Ishikawa (cell line): ENCODE measurements at regions not wholly inside any gene's neighbourhood (a gene's known extent, or its start where the extent isn't known, plus 50 kb on each side); places are given as distances from the start of the nearest gene placed in this dataset.

ENCODE experiments used
- CEBPB ChIP-seq: IDR thresholded peaks from 2 replicates; pipeline ENCODE4 v1.6.1; 2012
- CREB1 ChIP-seq: IDR thresholded peaks from 2 replicates; pipeline ENCODE4 v1.6.1; 2012; ENCODE audit warnings: low read depth
- EGR1 ChIP-seq: IDR thresholded peaks from 2 replicates; pipeline ENCODE4 v1.6.1; 2012
- EP300 ChIP-seq: IDR thresholded peaks from 2 replicates; pipeline ENCODE4 v1.6.1; 2012; ENCODE audit warnings: borderline replicate concordance
- FOXM1 ChIP-seq: IDR thresholded peaks from 2 replicates; pipeline ENCODE4 v1.6.1; 2012; ENCODE audit warnings: low read depth, borderline replicate concordance
- MAX ChIP-seq: IDR thresholded peaks from 2 replicates; pipeline ENCODE4 v1.6.1; 2012
- NFIC ChIP-seq: IDR thresholded peaks from 2 replicates; pipeline ENCODE4 v1.6.1; 2012
- RAD21 ChIP-seq: IDR thresholded peaks from 2 replicates; pipeline ENCODE4 v1.6.1; 2012; ENCODE audit warnings: low read depth
- TAF1 ChIP-seq: IDR thresholded peaks from 2 replicates; pipeline ENCODE4 v1.6.1; 2012; ENCODE audit warnings: low read depth, mild to moderate bottlenecking
- TCF12 ChIP-seq: IDR thresholded peaks from 2 replicates; pipeline ENCODE4 v1.6.1; 2012; ENCODE audit warnings: low read depth
- TEAD4 ChIP-seq: IDR thresholded peaks from 2 replicates; pipeline ENCODE4 v1.6.1; 2012
- USF1 ChIP-seq: IDR thresholded peaks from 2 replicates; pipeline ENCODE4 v1.6.1; 2012
- YY1 ChIP-seq: IDR thresholded peaks from 2 replicates; pipeline ENCODE4 v1.6.1; 2012; ENCODE audit warnings: low read depth
- ZBTB7A ChIP-seq: IDR thresholded peaks from 2 replicates; pipeline ENCODE4 v1.6.1; 2012; ENCODE audit warnings: low read depth
- TF ChIP-seq, protein P1 (sequence below): IDR thresholded peaks from 2 replicates; pipeline ENCODE4 v1.6.1; 2012; ENCODE audit warnings: low read depth, mild to moderate bottlenecking

DNA sequence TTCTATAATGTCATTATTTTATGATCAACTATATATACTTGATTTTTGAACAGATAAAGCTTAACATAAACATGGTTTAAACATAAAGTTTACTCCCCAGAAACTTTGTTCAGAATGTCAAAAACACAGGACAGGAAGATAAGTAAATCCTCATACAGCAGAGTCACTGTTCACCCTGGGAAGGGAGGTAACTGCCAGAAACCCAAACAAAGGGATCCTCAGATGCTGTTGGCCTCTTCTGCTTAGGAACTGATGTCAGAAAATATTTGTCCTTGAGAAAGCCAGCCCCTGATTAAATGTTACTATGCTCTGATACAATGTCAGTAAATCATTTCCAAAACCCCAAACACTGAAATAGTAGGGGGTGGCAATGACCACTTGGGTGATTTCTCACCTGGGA is 185.3 kb downstream of the TJP1 start:
- TF ChIP-seq RAD21: no peak
- no peak for TF ChIP-seq EGR1
- TF ChIP-seq ZBTB7A: no peak
- no peak for TF ChIP-seq CREB1
- TF ChIP-seq MAX: no peak
- no peak for TF ChIP-seq USF1
- no peak for TF ChIP-seq TCF12
- TF ChIP-seq NFIC: no peak
- no peak for TF ChIP-seq TEAD4
- TF ChIP-seq, protein P1, sequence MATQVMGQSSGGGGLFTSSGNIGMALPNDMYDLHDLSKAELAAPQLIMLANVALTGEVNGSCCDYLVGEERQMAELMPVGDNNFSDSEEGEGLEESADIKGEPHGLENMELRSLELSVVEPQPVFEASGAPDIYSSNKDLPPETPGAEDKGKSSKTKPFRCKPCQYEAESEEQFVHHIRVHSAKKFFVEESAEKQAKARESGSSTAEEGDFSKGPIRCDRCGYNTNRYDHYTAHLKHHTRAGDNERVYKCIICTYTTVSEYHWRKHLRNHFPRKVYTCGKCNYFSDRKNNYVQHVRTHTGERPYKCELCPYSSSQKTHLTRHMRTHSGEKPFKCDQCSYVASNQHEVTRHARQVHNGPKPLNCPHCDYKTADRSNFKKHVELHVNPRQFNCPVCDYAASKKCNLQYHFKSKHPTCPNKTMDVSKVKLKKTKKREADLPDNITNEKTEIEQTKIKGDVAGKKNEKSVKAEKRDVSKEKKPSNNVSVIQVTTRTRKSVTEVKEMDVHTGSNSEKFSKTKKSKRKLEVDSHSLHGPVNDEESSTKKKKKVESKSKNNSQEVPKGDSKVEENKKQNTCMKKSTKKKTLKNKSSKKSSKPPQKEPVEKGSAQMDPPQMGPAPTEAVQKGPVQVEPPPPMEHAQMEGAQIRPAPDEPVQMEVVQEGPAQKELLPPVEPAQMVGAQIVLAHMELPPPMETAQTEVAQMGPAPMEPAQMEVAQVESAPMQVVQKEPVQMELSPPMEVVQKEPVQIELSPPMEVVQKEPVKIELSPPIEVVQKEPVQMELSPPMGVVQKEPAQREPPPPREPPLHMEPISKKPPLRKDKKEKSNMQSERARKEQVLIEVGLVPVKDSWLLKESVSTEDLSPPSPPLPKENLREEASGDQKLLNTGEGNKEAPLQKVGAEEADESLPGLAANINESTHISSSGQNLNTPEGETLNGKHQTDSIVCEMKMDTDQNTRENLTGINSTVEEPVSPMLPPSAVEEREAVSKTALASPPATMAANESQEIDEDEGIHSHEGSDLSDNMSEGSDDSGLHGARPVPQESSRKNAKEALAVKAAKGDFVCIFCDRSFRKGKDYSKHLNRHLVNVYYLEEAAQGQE: no peak
- TF ChIP-seq EP300: no peak
- no peak for TF ChIP-seq YY1
- no peak for TF ChIP-seq TAF1
- no peak for TF ChIP-seq CEBPB
- no peak for TF ChIP-seq FOXM1

DNA sequence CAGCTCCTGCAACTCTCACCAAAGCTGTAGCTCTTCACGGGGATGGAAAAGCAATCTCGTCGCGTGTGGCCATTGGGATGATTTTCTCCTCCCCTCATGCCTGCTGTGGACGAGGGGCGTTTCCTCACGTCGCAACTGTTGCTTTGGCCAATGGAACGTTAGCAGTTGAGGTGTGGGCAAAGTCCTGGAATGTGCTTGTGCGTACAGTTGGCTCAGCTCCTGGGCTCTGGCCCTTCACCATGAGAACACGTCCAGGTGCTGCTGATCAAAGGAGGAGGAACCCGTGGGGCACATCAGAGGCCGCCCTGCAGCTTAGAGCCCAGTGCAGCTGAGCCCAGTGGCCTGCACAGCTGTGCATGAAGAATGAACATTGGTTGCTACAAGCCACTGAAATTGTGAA is 186.1 kb downstream of the TJP1 start:
- TF ChIP-seq CEBPB (no peak), TCF12 (no peak), NFIC (0 out of 2 replicates have a peak, but pooled peaks have one; percentile 13), FOXM1 (no peak), TAF1 (no peak), YY1 (no peak), TEAD4 (peak; percentile 73), EP300 (no peak), RAD21 (no peak), EGR1 (no peak), MAX (peak; percentile 77), USF1 (no peak), ZBTB7A (no peak)
- TF ChIP-seq, protein P1: no peak

DNA sequence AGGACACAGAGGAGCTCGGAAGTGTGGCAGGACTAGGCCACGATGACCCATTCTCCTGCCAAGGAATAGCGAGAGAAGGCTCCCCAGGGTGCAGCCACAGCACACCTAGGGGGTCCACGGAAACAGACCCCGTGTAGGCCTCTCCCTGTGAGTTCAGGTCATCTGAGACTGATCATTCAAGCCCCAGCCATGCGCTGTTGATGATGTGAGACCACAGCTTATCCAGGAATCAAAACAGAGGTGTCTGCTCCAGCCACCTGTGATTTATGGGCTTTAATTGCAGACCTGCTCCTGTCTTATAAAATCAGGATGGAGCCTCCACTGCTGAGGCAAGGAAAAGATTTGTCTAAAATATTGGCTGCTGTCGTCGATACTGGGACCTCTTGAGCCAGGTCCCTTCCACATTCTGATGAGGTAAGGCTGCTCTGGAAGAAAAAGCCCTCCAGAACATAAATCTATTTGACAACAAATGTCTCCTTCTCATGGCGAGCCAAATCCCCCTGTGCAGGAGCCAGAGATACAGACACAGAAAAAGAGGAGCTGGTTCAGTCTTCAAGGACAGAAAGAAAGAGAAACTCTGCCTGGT is 186.7 kb downstream of the TJP1 start:
- no peak for TF ChIP-seq YY1
- no peak for TF ChIP-seq CEBPB
- TF ChIP-seq TCF12: no peak
- TF ChIP-seq TAF1: no peak
- no peak for TF ChIP-seq EP300

GRCh38 chr15:29633971-29634370 is 188.3 kb downstream of the TJP1 start:
- no peak for TF ChIP-seq NFIC
- TF ChIP-seq USF1: no peak
- TF ChIP-seq CEBPB: no peak
- TF ChIP-seq CREB1: no peak
- no peak for TF ChIP-seq TAF1
- TF ChIP-seq, protein P1: no peak
- TF ChIP-seq TCF12: no peak
- no peak for TF ChIP-seq YY1
- no peak for TF ChIP-seq FOXM1
- no peak for TF ChIP-seq RAD21
- no peak for TF ChIP-seq ZBTB7A
- no peak for TF ChIP-seq EGR1
- no peak for TF ChIP-seq TEAD4
- TF ChIP-seq MAX: no peak
- TF ChIP-seq EP300: no peak
